GM18498 (cell line): ENCODE measurements at regions not wholly inside any gene's neighbourhood (a gene's known extent, or its start where the extent isn't known, plus 50 kb on each side); places are given as distances from the start of the nearest gene placed in this dataset.

Experiments
- ATAC-seq: cut with Tn5 transposase; IDR thresholded peaks from one replicate; pipeline ENCODE4 v1.9.1; 2021; ENCODE audit warnings: mild to moderate bottlenecking, moderate library complexity; ENCODE audit not compliant: unreplicated experiment

- ATAC-seq, result no peak
These were observed 470.2 kb downstream of the SPRY1 start for GRCh38 chr4:123866796-123867195.

GRCh38 chr4:123867910-123868587 lies 471.5 kb downstream of the SPRY1 start:
- no peak for ATAC-seq

- ATAC-seq, result no peak
These were observed 473.0 kb downstream of the SPRY1 start for GRCh38 chr4:123869286-123870215.

- no peak for ATAC-seq
These were observed 473.8 kb downstream of the SPRY1 start for GRCh38 chr4:123870216-123870876.

- ATAC-seq, result no peak
These were observed 474.7 kb downstream of the SPRY1 start for GRCh38 chr4:123871341-123871740.

- ATAC-seq, result no peak
These were observed 477.5 kb downstream of the SPRY1 start for GRCh38 chr4:123874063-123874462.

GRCh38 chr4:123876143-123876542 lies 479.5 kb downstream of the SPRY1 start:
- no peak for ATAC-seq

- no peak for ATAC-seq
These were observed 480.1 kb downstream of the SPRY1 start for GRCh38 chr4:123876671-123877101.

- no peak for ATAC-seq
These were observed 481.0 kb downstream of the SPRY1 start for GRCh38 chr4:123877551-123877950.

GRCh38 chr4:123878976-123879375 lies 482.4 kb downstream of the SPRY1 start:
- no peak for ATAC-seq

- no peak for ATAC-seq
These were observed 484.0 kb downstream of the SPRY1 start for GRCh38 chr4:123880631-123881030.

GRCh38 chr4:123884922-123885321 lies 488.3 kb downstream of the SPRY1 start:
- no peak for ATAC-seq

GRCh38 chr4:123889507-123889906 lies 492.9 kb downstream of the SPRY1 start:
- no peak for ATAC-seq

GRCh38 chr4:123890889-123891288 lies 494.3 kb downstream of the SPRY1 start:
- no peak for ATAC-seq

GRCh38 chr4:123891881-123892280 lies 495.3 kb downstream of the SPRY1 start:
- no peak for ATAC-seq

- no peak for ATAC-seq
These were observed 495.9 kb downstream of the SPRY1 start for GRCh38 chr4:123892368-123892976.

- no peak for ATAC-seq
These were observed 496.7 kb downstream of the SPRY1 start for GRCh38 chr4:123893011-123893981.

GRCh38 chr4:123896446-123897071 lies 500.0 kb downstream of the SPRY1 start:
- ATAC-seq, result no peak

GRCh38 chr4:123898946-123899666 lies 502.5 kb downstream of the SPRY1 start:
- no peak for ATAC-seq
